H1 (cell line): ENCODE measurements at regions not wholly inside any gene's neighbourhood (a gene's known extent, or its start where the extent isn't known, plus 50 kb on each side); places are given as distances from the start of the nearest gene placed in this dataset.
A peak's percentile ranks its signal among the peaks of the same experiment; 100 is the strongest.

Source experiments
- CTCF ChIA-PET: fragments of 300-600 bp; sonication (Branson Sonifier 250); formaldehyde crosslinking; loops from one replicate; lab custom pipeline; 2021; ENCODE audit not compliant: partially characterized antibody; lab: Charles Lee
- POLR2A ChIA-PET: fragments of 300-600 bp; sonication (Branson Sonifier 250); formaldehyde crosslinking; loops from one replicate; lab custom pipeline; 2021; ENCODE audit warnings: inconsistent platforms; ENCODE audit not compliant: partially characterized antibody; lab: Charles Lee
- DNase-seq, 2 experiments: peaks; one replicate each; pipeline versions ENCODE4 v3.0.0 to v3.0.0-alpha.2; 2010 to 2022; ENCODE audit warnings: low spot score in 2 of 2, low read depth in 1 of 2, mixed read lengths in 1 of 2
- FAIRE-seq: peaks from 2 replicates; lab custom pipeline; 2011; peaks lifted over from hg19 to GRCh38; lab: Jason Lieb, UNC
- H2AFZ ChIP-seq: 2 replicates; pipeline ENCODE4 v1.8.1; 2012; ENCODE audit warnings: low read length, inconsistent platforms
- H2AK5ac ChIP-seq: 2 replicates; pipeline ENCODE4 v1.6.1; 2013; ENCODE audit warnings: low read depth, low read length
- H2BK120ac ChIP-seq: replicated peaks from 2 replicates; pipeline ENCODE3; 2013; ENCODE audit warnings: low read depth, low read length, inconsistent platforms
- H2BK12ac ChIP-seq: 2 replicates; pipeline ENCODE4 v1.6.1; 2013; ENCODE audit warnings: low read depth, low read length
- H2BK15ac ChIP-seq: 2 replicates; pipeline ENCODE4 v1.6.1; 2013; ENCODE audit warnings: low read length
- H2BK20ac ChIP-seq: 2 replicates; pipeline ENCODE4 v1.6.1; 2013; ENCODE audit warnings: low read length
- H2BK5ac ChIP-seq: 2 replicates; pipeline ENCODE4 v1.6.1; 2013; ENCODE audit warnings: low read depth, low read length
- H3K14ac ChIP-seq: 2 replicates; pipeline ENCODE4 v1.6.1; 2013; ENCODE audit warnings: inconsistent platforms; ENCODE audit not compliant: insufficient read length
- H3K18ac ChIP-seq: 2 replicates; pipeline ENCODE4 v1.6.1; 2013; ENCODE audit warnings: low read length; ENCODE audit errors: extremely low read depth
- H3K23ac ChIP-seq: 2 replicates; pipeline ENCODE4 v1.6.1; 2013; ENCODE audit warnings: inconsistent platforms; ENCODE audit not compliant: insufficient read length
- H3K23me2 ChIP-seq: 2 replicates; pipeline ENCODE4 v1.6.1; 2013; ENCODE audit warnings: low read depth, low read length
- H3K27ac ChIP-seq: 2 replicates; pipeline ENCODE4 v1.6.1; 2011; ENCODE audit warnings: low read depth, low read length, inconsistent platforms
- H3K27me3 ChIP-seq, 4 experiments: replicated peaks in 1 of 4; 1 replicate in 1 of 4; 2 replicates in 3 of 4; pipeline versions ENCODE4 v1.6.1 to v1.8.1; 2011 to 2013; ENCODE audit warnings: low read length in 3 of 4, mild to moderate bottlenecking in 3 of 4, inconsistent platforms in 2 of 4, mixed read lengths in 2 of 4, moderate library complexity in 1 of 4; ENCODE audit not compliant: control insufficient read depth in 3 of 4, insufficient read depth in 3 of 4; ENCODE audit errors: extremely low read depth in 1 of 4
- H3K36me3 ChIP-seq, 4 experiments: 2 replicates each; pipeline versions ENCODE4 v1.6.1 to v1.8.1; 2011 to 2013; ENCODE audit warnings: mild to moderate bottlenecking in 4 of 4, low read length in 3 of 4, moderate library complexity in 2 of 4, control low read depth in 1 of 4, inconsistent platforms in 1 of 4; ENCODE audit not compliant: insufficient read depth in 4 of 4, control insufficient read depth in 2 of 4
- H3K4ac ChIP-seq: replicated peaks from 2 replicates; pipeline ENCODE3; 2013; ENCODE audit warnings: low read length, low read depth, mixed read lengths, inconsistent platforms; ENCODE audit not compliant: insufficient read length
- H3K4me1 ChIP-seq, 4 experiments: replicated peaks in 1 of 4; 1 replicate in 1 of 4; 2 replicates in 3 of 4; pipeline versions ENCODE4 v1.6.1 to v1.8.1; 2011 to 2013; ENCODE audit warnings: low read length in 3 of 4, inconsistent platforms in 2 of 4, mixed read lengths in 1 of 4; ENCODE audit not compliant: insufficient read depth in 4 of 4, control insufficient read depth in 3 of 4
- H3K4me2 ChIP-seq, 2 experiments: 2 replicates each; pipeline versions ENCODE4 v1.6.1 to v1.8.1; 2011 to 2013; ENCODE audit warnings: low read depth in 2 of 2, low read length in 2 of 2, control low read depth in 1 of 2, inconsistent platforms in 1 of 2, mild to moderate bottlenecking in 1 of 2; ENCODE audit not compliant: insufficient read depth in 1 of 2
- H3K4me3 ChIP-seq, 4 experiments: fragments of 200-600, 300-600 bp in 1 of 4; sonication (generic), shearing (Covaris generic), sonication (Bioruptor Twin) in 1 of 4; 2 replicates each; pipeline versions ENCODE4 v1.5.1 to v1.8.1; 2011 to 2016; ENCODE audit warnings: low read length in 4 of 4, low read depth in 3 of 4, control low read depth in 2 of 4, inconsistent platforms in 2 of 4, mild to moderate bottlenecking in 2 of 4, mixed read lengths in 1 of 4, moderate library complexity in 1 of 4; ENCODE audit not compliant: insufficient read depth in 2 of 4; ENCODE audit errors: extremely low read depth in 1 of 4
- H3K56ac ChIP-seq: replicated peaks from 2 replicates; pipeline ENCODE3; 2013; ENCODE audit warnings: low read depth, mild to moderate bottlenecking, mixed read lengths, low read length, inconsistent platforms; ENCODE audit not compliant: insufficient read length
- H3K79me1 ChIP-seq: 2 replicates; pipeline ENCODE4 v1.6.1; 2013; ENCODE audit warnings: low read depth, low read length, control low read depth
- H3K79me2 ChIP-seq, 2 experiments: 2 replicates each; pipeline versions ENCODE4 v1.6.1 to v1.8.1; 2012 to 2013; ENCODE audit warnings: low read length in 2 of 2, mild to moderate bottlenecking in 2 of 2, inconsistent platforms in 1 of 2; ENCODE audit not compliant: insufficient read depth in 2 of 2, control insufficient read depth in 1 of 2
- H3K9ac ChIP-seq, 4 experiments: replicated peaks in 1 of 4; 1 replicate in 1 of 4; 2 replicates in 3 of 4; pipeline versions ENCODE4 v1.6.1 to v1.8.1; 2011 to 2013; ENCODE audit warnings: low read depth in 3 of 4, low read length in 3 of 4, control low read depth in 2 of 4, mild to moderate bottlenecking in 2 of 4, moderate library complexity in 2 of 4, inconsistent platforms in 1 of 4; ENCODE audit errors: extremely low read depth in 1 of 4
- H3K9me3 ChIP-seq, 2 experiments: 2 replicates each; pipeline versions ENCODE4 v1.6.1 to v1.8.1; 2012 to 2013; ENCODE audit warnings: mild to moderate bottlenecking in 2 of 2, moderate library complexity in 2 of 2, control low read depth in 1 of 2, inconsistent platforms in 1 of 2, low read depth in 1 of 2, low read length in 1 of 2, mixed read lengths in 1 of 2; ENCODE audit not compliant: insufficient read depth in 2 of 2
- H4K20me1 ChIP-seq, 2 experiments: replicated peaks in 1 of 2; 2 replicates each; pipeline versions ENCODE3 to v1.8.1; 2011 to 2013; ENCODE audit warnings: inconsistent platforms in 2 of 2, low read length in 2 of 2, mild to moderate bottlenecking in 1 of 2; ENCODE audit not compliant: insufficient read depth in 2 of 2, control insufficient read depth in 1 of 2
- H4K5ac ChIP-seq: 2 replicates; pipeline ENCODE4 v1.6.1; 2013; ENCODE audit warnings: low read length, low read depth, mixed read lengths, inconsistent platforms; ENCODE audit not compliant: insufficient read length
- H4K8ac ChIP-seq: 2 replicates; pipeline ENCODE4 v1.8.0; 2013; ENCODE audit warnings: mild to moderate bottlenecking, moderate library complexity, low read length, inconsistent platforms; ENCODE audit not compliant: insufficient read depth; ENCODE audit errors: extremely low read depth
- H4K91ac ChIP-seq: replicated peaks from 2 replicates; pipeline ENCODE3; 2013; ENCODE audit warnings: low read length, mixed read lengths, inconsistent platforms; ENCODE audit not compliant: insufficient read length
- ATF2 ChIP-seq: IDR thresholded peaks from 2 replicates; pipeline ENCODE4 v1.6.1; 2012; ENCODE audit warnings: low read length, inconsistent platforms
- CEBPB ChIP-seq: IDR thresholded peaks from 2 replicates; pipeline ENCODE4 v1.6.1; 2012; ENCODE audit warnings: low read depth, low read length
- CHD2 ChIP-seq: IDR thresholded peaks from 2 replicates; pipeline ENCODE4 v1.6.1; 2012; ENCODE audit warnings: low read length, improper control_type of control experiment
- CREB1 ChIP-seq: IDR thresholded peaks from 2 replicates; pipeline ENCODE4 v1.6.1; 2012; ENCODE audit warnings: inconsistent platforms
- CTBP2 ChIP-seq: IDR thresholded peaks from 2 replicates; pipeline ENCODE4 v1.7.0; 2011; ENCODE audit warnings: borderline replicate concordance, mild to moderate bottlenecking, moderate library complexity, mixed read lengths, low read length; ENCODE audit not compliant: insufficient read depth, insufficient read length
- MAFK ChIP-seq: IDR thresholded peaks from 2 replicates; pipeline ENCODE4 v1.6.1; 2012; ENCODE audit warnings: low read depth, mild to moderate bottlenecking, improper control_type of control experiment, low read length
- RFX5 ChIP-seq: IDR thresholded peaks from 2 replicates; pipeline ENCODE4 v1.6.1; 2011; ENCODE audit warnings: low read depth, low read length, improper control_type of control experiment, borderline replicate concordance
- SIRT6 ChIP-seq: IDR thresholded peaks from one replicate; pipeline ENCODE4 v1.7.1; 2012; ENCODE audit warnings: low read length, inconsistent platforms
- SP1 ChIP-seq: IDR thresholded peaks from 2 replicates; pipeline ENCODE4 v1.6.1; 2011; ENCODE audit warnings: low read depth, low read length
- TBP ChIP-seq: IDR thresholded peaks from 2 replicates; pipeline ENCODE4 v1.6.1; 2011; ENCODE audit warnings: low read depth, low read length, improper control_type of control experiment
- TCF12 ChIP-seq: IDR thresholded peaks from 2 replicates; pipeline ENCODE4 v1.6.1; 2011; ENCODE audit warnings: low read depth, mild to moderate bottlenecking, low read length
- WGBS, 2 experiments: shearing (Covaris generic) in 1 of 2; methylation state at CpG; one replicate each; pipeline versions ENCODE4 v1.1.6 to v1.1.7; 2013 to 2015; ENCODE audit warnings: low lambda C conversion rate in 2 of 2, mixed read lengths in 2 of 2, inconsistent platforms in 1 of 2, low coverage in 1 of 2, missing lambda C conversion rate in 1 of 2; ENCODE audit not compliant: insufficient replicate concordance in 2 of 2, insufficient coverage in 1 of 2, insufficient read length in 1 of 2; ENCODE audit errors: extremely low coverage in 1 of 2, missing lambda C conversion rate in 1 of 2; 5-methylcytosine and 5-hydroxymethylcytosine counted together

DNA sequence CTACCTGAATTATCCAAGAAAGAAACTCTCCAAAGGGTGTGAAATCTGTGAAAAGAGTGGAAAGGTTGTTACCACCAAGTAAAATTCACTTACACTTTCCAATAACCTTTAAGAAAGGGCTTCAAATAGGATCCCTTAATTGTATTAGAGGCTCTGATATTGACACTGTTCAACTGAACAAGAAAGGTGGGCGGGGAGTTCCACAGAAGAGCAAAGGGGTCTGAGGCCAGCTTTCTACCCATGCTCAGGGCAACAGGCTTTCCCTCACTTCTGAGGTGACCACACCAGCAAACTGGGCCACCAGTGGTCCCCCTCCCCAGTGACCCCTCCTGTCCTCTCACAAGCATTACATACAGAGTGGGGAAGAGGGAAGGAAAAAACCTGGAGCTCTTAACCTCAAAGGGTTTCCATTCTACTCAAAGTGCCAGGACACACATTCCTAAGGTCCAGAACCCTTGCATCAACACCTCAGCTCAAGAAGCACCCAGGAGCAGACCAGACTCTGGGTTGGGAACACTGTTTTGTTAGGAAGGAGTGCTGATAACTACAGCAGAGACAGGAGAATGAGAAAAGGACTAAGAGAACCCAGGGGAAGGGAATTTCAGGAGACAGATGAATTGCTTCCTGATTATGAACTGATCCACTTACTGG, 71.6 kb upstream of the AKIP1 start:
- H2BK20ac ChIP-seq: no peak overlapping the region; the same call in 1 of the 2 replicates
- peak in 1 of 2 experiments; percentile 45 for DNase-seq
- H3K9me3 ChIP-seq: no peaks in the 10 kb centered on the region
- peak; percentile 55 for FAIRE-seq
- H4K8ac ChIP-seq: no peak overlapping the region
- H2AFZ ChIP-seq: no peak overlapping the region
- peak overlapping the region; percentile 30 to 35; a peak in 3 of 4 replicates for H3K4me2 ChIP-seq
- no peak overlapping the region; a peak in 1 of 7 replicates for H3K9ac ChIP-seq
- H2BK15ac ChIP-seq: no peak overlapping the region
- H3K4ac ChIP-seq: no peak overlapping the region
- H3K27ac ChIP-seq: peak overlapping the region; percentile 69
- no peak for TF ChIP-seq TCF12
- no peak for TF ChIP-seq CREB1
- TF ChIP-seq SIRT6: no peak
- no peak for TF ChIP-seq CEBPB
- no peak for TF ChIP-seq CHD2
- TF ChIP-seq RFX5: no peak
- no peak for TF ChIP-seq ATF2
- no peak for TF ChIP-seq CTBP2
- no peak for TF ChIP-seq MAFK
- no peak for TF ChIP-seq TBP
- no peak for TF ChIP-seq SP1
- peak overlapping the region; percentile 53 for H4K5ac ChIP-seq
- peaks cover 10 to 23% (median 15%) of the 10 kb centered on the region in 4 experiments for H3K4me1 ChIP-seq
- H3K27me3 ChIP-seq: no peaks in the 10 kb centered on the region
- H3K36me3 ChIP-seq: no peaks in the 10 kb centered on the region
- H2BK12ac ChIP-seq: no peak overlapping the region
- no peak overlapping the region for H2BK5ac ChIP-seq
- H3K23ac ChIP-seq: no peak overlapping the region
- peak overlapping the region; percentile 2 for H3K18ac ChIP-seq
- H2BK120ac ChIP-seq: peak overlapping the region; percentile 34
- POLR2A ChIA-PET: interaction anchor here (0.8 to 2.4 kb wide), 8 partner anchors 9 to 156 kb away, joined by 3 to 8 read pairs (median 5); partner anchors contain the start of genes RPL27A and TRIM66
- 33% methylated on average over 1 of the region's 1 CpG; no CpG with 5 or more reads in 1 of the 2 experiments for WGBS, 2 experiments
- H3K23me2 ChIP-seq: no peaks in the 10 kb centered on the region
- H3K4me3 ChIP-seq: 0 out of 8 replicates have a peak overlapping the region, but pooled peaks of 1 of the 4 experiments have one; percentile 4
- no peak overlapping the region for H3K56ac ChIP-seq
- H4K91ac ChIP-seq: peak overlapping the region; percentile 56
- no peaks in the 10 kb centered on the region for H4K20me1 ChIP-seq
- H3K79me2 ChIP-seq: no peaks in the 10 kb centered on the region
- H2AK5ac ChIP-seq: no peak overlapping the region
- no peak overlapping the region for H3K14ac ChIP-seq
- CTCF ChIA-PET: interaction anchor here (0.6 to 1.4 kb wide), 12 partner anchors 9 to 1033 kb away, joined by 3 to 5 read pairs (median 4); a partner anchor contains a TSS
- H3K79me1 ChIP-seq: no peaks in the 10 kb centered on the region
